ENCODE measurements at regions not wholly inside any gene's neighbourhood (a gene's known extent, or its start where the extent isn't known, plus 50 kb on each side); places are given as distances from the start of the nearest gene placed in this dataset.

DNA sequence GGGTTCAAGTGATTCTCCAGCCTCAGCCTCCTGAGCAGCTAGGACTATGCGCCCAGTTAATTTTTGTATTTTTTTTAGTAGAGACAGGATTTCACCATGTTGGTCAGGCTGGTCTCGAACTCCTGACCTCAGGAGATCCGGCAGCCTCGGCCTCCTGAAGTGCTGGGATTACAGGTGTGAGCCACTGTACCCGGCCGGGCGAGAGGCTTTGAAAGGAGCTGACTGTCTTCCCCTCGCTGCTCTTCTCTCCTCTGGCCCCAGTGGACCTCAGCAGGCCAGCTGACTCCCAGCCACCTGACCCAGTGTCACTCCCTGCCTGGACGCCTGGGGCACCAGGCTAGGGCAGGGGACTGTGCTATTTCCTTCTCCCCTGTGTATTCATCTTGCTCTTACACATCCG lies 89.5 kb upstream of the ANKRD55 start:
- DNase-seq (ENCODE audit: low read depth in 2 of 2): no peak

- peak in 1 of 2 experiments; percentile 35 for DNase-seq (ENCODE audit: low read depth in 2 of 2)
Measured at GRCh38 chr5:56321236-56321881, 88.2 kb upstream of the ANKRD55 start.

GRCh38 chr5:56320686-56321085 lies 87.6 kb upstream of the ANKRD55 start:
- no peak for DNase-seq (ENCODE audit: low read depth in 2 of 2)

- DNase-seq (ENCODE audit: low read depth in 2 of 2): no peak
Measured at GRCh38 chr5:56319526-56320181, 86.5 kb upstream of the ANKRD55 start.

DNA sequence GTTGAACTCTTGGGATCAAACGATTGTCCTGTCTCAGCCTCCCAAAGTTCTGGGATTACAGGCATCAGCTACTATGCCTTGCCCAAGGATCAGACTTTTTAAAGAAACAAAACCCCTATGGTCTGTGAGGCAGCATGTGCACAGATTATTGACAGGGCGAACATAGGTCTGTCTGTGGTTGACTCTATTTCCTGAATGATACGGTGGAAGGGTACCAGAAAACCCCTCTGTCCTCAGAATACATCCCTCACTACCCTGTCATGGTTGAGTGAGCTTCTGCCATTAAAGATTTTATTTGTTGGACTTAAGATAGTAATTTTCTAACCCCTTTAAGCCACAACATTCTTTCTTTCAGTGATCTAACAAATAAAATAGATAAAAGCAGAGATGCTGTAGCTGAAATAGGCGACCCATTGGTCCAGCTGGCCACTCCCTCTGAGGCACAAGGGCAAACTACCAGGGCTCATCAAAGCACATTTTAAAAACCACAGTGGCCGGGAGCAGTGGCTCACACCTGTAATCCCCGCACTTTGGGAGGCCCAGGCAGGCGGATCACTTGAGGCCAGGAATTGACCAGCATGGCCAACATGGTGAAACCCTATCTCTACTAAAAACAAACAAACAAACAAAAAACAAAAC lies 84.9 kb upstream of the ANKRD55 start:
- no peak for DNase-seq (ENCODE audit: low read depth in 2 of 2)

DNA sequence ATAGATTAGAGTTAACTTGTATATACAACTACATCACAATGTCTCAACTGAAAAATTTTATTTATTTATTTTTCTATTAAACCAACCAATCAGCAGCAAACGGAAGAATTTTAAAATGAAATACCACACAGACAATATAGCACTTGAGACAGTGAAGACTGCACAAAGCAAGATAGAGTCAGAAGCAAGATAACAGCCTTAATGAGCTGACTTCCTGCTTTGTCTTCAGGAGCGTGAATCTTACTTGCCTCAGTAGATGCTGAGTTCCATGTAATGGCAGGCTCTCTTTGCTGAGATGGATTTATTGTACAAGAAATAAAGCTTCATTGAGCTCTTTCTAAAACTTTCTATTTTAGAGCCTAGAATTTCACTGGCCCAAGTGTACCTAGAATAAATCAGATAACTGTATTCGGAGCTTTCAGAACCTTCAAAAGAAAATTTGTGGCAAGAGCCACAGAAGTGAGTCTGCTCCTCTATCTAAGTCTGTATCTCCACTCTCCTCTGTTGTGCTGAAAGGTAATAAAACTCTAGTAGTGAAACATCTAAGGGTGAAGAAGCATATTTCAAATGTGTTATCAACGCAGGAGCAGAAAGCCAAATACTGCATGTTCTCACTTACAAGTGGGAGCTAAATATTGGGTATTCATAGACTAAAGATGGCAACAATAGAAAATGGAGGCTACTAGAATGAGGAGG lies 83.3 kb upstream of the ANKRD55 start:
- no peak for DNase-seq (ENCODE audit: low read depth in 2 of 2)

DNA sequence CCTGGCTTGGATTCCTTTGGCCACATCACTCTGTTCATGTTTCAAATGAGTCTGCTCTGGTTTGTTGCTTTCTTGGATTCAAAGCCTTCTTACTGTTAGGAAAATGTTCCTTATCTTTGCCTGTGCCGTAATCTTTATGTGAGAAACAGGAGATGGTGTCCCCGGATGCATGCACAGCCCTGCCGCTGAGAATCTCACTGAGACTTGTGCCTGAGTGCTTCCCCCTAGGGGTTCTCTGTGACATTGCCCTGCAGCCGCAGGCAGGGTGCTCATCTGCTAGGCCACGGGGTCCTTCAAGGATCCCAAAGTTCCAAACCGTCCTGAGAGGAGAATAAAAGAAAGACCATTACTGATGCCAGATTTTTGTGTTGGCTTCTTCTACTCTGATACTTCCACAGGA lies 81.4 kb upstream of the ANKRD55 start:
- DNase-seq (ENCODE audit: low read depth in 2 of 2): no peak

- no peak for DNase-seq (ENCODE audit: low read depth in 2 of 2)
Measured at GRCh38 chr5:56313596-56313995, 80.5 kb upstream of the ANKRD55 start.

DNA sequence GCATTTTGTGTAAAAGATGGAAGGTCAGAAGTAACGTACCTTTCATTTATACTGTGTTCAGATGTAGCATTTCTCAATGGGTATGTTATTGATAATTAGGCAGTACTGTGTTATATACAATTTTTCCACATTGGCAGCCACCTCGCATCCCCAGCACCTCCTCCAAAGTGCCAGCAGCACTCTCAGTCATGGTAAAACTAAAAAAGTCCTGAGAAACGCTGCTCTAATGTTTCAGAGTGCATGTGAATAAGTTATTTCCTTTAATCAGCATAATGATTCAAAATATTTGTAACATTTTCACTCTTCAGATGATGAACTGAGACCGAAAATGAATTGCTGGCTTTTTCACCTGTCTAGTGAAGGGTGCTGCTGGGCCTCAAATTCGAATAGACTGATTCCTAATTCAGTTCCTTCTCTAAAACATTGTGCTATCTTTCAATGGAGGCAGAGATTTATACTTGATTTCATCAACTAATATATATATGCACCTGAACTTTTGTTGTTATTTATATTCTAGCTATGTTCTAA lies 79.9 kb upstream of the ANKRD55 start:
- DNase-seq (ENCODE audit: low read depth in 2 of 2): no peak

- no peak for DNase-seq (ENCODE audit: low read depth in 2 of 2)
Measured at GRCh38 chr5:56311306-56311905, 78.3 kb upstream of the ANKRD55 start.

DNA sequence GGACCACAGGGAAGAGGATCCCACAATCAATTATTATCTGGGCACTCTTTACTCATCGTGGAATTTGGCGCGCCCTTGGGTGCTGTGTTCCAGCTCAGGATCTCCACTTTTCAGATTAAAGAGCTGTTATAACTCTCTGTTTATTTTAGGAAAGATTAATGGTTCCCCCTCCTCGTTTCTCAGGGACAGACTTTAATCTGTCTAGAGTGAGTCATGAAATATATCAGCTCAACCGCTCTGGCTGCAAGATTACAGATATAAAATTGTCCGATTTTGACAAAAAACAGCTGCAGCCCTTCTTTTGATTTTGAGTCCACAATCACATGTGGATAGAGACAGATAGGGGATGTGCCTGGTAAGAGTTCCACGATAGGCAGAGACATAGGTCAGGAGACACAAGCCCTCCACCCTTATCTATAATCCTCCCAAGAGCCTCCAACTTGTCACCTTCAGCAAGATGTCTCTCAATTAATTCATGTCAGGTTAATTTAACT lies 77.6 kb upstream of the ANKRD55 start:
- no peak for DNase-seq (ENCODE audit: low read depth in 2 of 2)

DNA sequence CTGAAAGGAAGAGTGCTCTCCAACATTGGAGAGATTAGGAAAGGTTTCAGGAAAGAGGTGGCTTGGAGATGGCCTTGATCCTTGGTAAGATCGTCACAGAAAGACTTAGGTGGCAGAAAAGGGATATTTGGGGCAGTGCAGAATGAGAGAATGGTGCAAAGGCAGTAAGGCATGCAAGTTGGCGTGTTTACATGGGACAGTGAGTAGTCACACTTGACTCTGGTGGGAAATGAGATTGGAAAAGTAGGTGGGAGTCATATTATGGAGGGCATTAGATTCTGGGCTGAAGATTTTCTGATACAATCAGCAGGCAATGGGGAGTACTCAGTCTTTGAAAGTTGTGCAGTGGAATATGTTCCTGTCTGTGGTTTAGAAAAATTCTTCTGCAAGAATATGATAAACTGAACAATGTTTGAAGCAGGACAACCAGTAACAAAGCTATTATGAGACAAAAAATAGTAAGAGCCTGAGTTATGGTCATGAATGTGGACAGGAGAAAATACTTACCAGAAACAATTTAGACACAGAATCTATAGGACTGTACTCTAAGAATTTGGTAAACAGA lies 76.2 kb upstream of the ANKRD55 start:
- no peak for DNase-seq (ENCODE audit: low read depth in 2 of 2)

DNA sequence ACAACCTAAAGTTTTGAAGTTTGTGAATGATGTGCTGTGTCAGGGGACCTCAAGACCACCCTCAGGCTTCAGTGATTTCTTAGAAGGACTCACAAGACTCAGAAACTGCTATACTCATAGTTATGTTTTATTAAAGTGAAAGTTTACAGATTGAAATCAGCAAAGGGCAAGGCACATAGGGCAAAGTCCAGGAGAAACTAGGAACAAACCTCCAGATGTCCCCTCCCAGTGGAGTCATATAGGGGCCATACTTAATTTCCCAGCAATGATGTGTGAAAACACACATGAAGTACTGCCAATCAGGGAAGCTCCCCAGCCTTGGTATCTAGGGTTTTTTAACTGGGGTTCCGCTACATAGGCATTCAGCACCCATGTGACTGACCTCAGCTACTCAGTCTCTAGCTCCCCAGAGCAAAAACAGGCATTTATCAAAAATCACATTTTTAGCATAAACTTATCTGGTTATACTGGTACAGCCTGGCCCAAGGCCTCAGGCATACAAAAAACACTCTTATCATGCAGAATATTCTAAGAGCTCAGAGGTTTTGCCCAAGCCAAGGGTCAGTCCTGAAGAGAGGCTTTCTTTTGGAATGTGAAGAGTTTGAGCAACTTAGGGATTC lies 74.7 kb upstream of the ANKRD55 start:
- no peak for DNase-seq (ENCODE audit: low read depth in 2 of 2)

DNA sequence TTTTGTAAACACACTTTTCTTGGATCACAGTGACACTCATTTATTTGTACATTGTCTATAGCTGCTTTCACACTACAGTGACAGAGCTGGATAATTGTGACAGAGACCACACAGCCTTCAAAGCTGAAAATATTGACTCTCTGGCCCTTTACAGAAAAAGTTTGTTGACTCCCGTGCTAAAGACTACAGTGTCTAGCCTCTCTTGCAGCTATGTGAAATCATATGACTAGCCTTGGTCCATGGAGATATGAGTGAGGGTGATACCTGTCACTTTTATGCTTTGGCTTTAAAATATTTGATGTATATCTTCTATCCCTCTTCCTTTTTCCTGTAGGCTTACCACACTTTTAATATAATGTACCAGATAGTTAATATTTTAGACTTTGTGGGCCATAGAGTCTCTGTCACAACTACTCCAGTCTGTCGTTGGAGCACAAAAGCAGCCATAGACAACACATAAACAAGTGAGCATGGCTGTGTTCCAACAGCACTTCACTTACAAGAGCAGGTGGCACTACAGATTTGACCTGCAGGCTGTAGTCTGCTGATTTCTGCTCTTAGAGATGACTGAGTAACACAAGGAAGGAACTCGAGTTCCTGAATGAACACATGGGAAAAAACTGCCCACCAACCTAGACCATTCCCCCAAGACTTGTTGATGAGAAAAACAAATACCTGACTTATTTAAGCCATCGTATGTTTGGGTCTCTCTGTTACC lies 73.5 kb upstream of the ANKRD55 start:
- DNase-seq (ENCODE audit: low read depth in 2 of 2): no peak

- DNase-seq (ENCODE audit: low read depth in 2 of 2): no peak
Measured at GRCh38 chr5:56305001-56305950, 72.1 kb upstream of the ANKRD55 start.

DNA sequence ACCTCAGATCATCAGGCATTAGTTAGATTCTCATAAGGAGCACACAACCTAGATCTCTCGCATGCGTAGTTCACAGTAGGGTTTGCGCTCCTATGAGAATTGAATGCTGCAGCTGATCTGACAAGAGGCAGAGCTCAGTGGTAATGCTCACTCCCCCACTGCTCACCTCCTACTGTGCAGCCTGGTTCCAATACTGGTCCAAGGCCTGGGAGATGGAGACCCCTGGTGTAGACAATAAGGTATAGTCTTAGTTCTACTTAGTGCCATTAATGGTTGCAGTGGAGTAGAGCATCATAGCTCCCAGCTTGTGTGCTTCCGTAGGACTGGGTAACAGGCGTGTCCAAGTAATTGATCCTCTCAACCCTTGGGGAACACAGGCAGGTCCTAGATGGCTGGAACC lies 70.4 kb upstream of the ANKRD55 start:
- DNase-seq (ENCODE audit: low read depth in 2 of 2): no peak

DNA sequence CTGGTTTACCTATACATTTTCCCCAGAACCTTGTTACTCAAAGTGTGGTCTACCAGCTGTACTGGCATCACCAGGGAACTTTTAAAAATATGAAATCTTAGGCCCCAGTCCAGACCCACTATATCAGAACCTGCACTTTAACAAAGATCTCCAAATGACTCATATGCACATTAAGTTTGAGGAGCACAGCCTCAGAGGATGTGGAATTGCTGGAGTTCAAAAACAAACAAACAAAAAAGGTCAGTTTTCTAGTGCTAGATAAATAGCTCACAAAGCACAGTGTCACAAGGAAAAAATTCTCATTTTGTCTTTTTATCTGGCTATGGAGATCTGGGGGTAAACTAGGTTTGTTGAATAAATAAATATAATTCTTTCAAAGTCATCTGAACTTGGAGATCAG lies 68.9 kb upstream of the ANKRD55 start:
- DNase-seq (ENCODE audit: low read depth in 2 of 2): no peak

GRCh38 chr5:56301069-56301468 lies 67.9 kb upstream of the ANKRD55 start:
- no peak for DNase-seq (ENCODE audit: low read depth in 2 of 2)

- DNase-seq (ENCODE audit: low read depth in 2 of 2): no peak
Measured at GRCh38 chr5:56299212-56299611, 66.1 kb upstream of the ANKRD55 start.

All from stimulated activated CD4-positive, alpha-beta T cell treated with anti-CD3 and anti-CD28 coated beads, Interleukin-12 subunit alpha, Interleukin-12 subunit beta, amount 100 ng/mL, for 24 hours (primary cell).